Activated naive CD4-positive, alpha-beta T cell (primary cell): ENCODE measurements at regions not wholly inside any gene's neighbourhood (a gene's known extent, or its start where the extent isn't known, plus 50 kb on each side); places are given as distances from the start of the nearest gene placed in this dataset.
"Not testable (repeated sequence)": the region's sequence is repeated elsewhere in the genome, so short reads cannot be mapped to it uniquely, and the experiment has no call there.

Experiments
- DNase-seq, 4 experiments: peaks; one replicate each; lab custom pipeline; 2025; lab: John Stamatoyannopoulos, UW

GRCh38 chr22:47354668-47355387, 592.4 kb downstream of the TBC1D22A start:
- DNase-seq = no peak

- no peak for DNase-seq
These were observed 590.7 kb downstream of the TBC1D22A start for GRCh38 chr22:47352920-47353700.

GRCh38 chr22:47351836-47352579, 589.6 kb downstream of the TBC1D22A start:
- DNase-seq = no peak

- DNase-seq = not testable (repeated sequence)
These were observed 583.8 kb downstream of the TBC1D22A start for GRCh38 chr22:47346287-47346686.

- no peak for DNase-seq
These were observed 582.6 kb downstream of the TBC1D22A start for GRCh38 chr22:47345025-47345424.

- no peak for DNase-seq
These were observed 582.0 kb downstream of the TBC1D22A start for GRCh38 chr22:47344414-47344813.

- no peak for DNase-seq
These were observed 581.2 kb downstream of the TBC1D22A start for GRCh38 chr22:47343611-47344010.

GRCh38 chr22:47342446-47342845, 580.0 kb downstream of the TBC1D22A start:
- no peak for DNase-seq

GRCh38 chr22:47341464-47341863, 579.0 kb downstream of the TBC1D22A start:
- no peak for DNase-seq

GRCh38 chr22:47340851-47341436, 578.5 kb downstream of the TBC1D22A start:
- DNase-seq = no peak

- DNase-seq = no peak
These were observed 574.7 kb downstream of the TBC1D22A start for GRCh38 chr22:47337161-47337621.

- no peak for DNase-seq
These were observed 573.5 kb downstream of the TBC1D22A start for GRCh38 chr22:47335958-47336357.

GRCh38 chr22:47335460-47335859, 573.0 kb downstream of the TBC1D22A start:
- DNase-seq = no peak

GRCh38 chr22:47334601-47335000, 572.2 kb downstream of the TBC1D22A start:
- DNase-seq = no peak

GRCh38 chr22:47333625-47334024, 571.2 kb downstream of the TBC1D22A start:
- DNase-seq = no peak

- DNase-seq = no peak
These were observed 570.0 kb downstream of the TBC1D22A start for GRCh38 chr22:47332246-47332980.

- DNase-seq = no peak
These were observed 569.3 kb downstream of the TBC1D22A start for GRCh38 chr22:47331750-47332149.

GRCh38 chr22:47329727-47330650, 567.5 kb downstream of the TBC1D22A start:
- no peak for DNase-seq

GRCh38 chr22:47328550-47329243, 566.2 kb downstream of the TBC1D22A start:
- DNase-seq = no peak

GRCh38 chr22:47327241-47327640, 564.8 kb downstream of the TBC1D22A start:
- no peak for DNase-seq
